A549 (cell line): ENCODE measurements at regions not wholly inside any gene's neighbourhood (a gene's known extent, or its start where the extent isn't known, plus 50 kb on each side); places are given as distances from the start of the nearest gene placed in this dataset.

Experiments
- ATAC-seq, 2 experiments: fragments of 200-7000 bp in 1 of 2; fragments of >200 bp in 1 of 2; cut with Nextera tagmentation in 1 of 2; cut with Tn5 transposase in 1 of 2; 3 replicates each; pipeline versions ENCODE4 v1.8.0 to v1.9.1; 2018 to 2020; ENCODE audit warnings: mild to moderate bottlenecking in 1 of 2, moderate library complexity in 1 of 2
- CTCF ChIA-PET: fragments of 300-600 bp; sonication (Branson Sonifier 250); formaldehyde crosslinking; extraction: SDS; loops from one replicate; lab custom pipeline; 2021; ENCODE audit warnings: antibody characterized with exemption, inconsistent platforms; lab: Yijun Ruan, JAX
- POLR2A ChIA-PET: fragments of 350-600 bp; formaldehyde crosslinking; extraction: SDS; loops from one replicate; lab custom pipeline; 2021; ENCODE audit warnings: antibody characterized with exemption, inconsistent platforms; lab: Yijun Ruan, JAX
- DNase-seq, 2 experiments: peaks; one replicate each; pipeline versions ENCODE4 v3.0.0 to v3.0.0-alpha.2; 2011 to 2016; ENCODE audit warnings: low read depth in 1 of 2, low spot score in 1 of 2
- FAIRE-seq: peaks from 2 replicates; lab custom pipeline; 2011; peaks lifted over from hg19 to GRCh38; lab: Jason Lieb, UNC
- H3K27ac ChIP-seq, 2 experiments: fragments of >200 bp; sonication (Bioruptor Twin); formaldehyde crosslinking; 3 replicates each; pipeline ENCODE4 v1.5.1; 2016 to 2017
- H3K4me1 ChIP-seq: fragments of >200 bp; sonication (Bioruptor Twin); formaldehyde crosslinking; 3 replicates; pipeline ENCODE4 v1.6.1; 2016
- H3K4me2 ChIP-seq: fragments of >200 bp; sonication (Bioruptor Twin); formaldehyde crosslinking; 3 replicates; pipeline ENCODE4 v1.6.1; 2016
- H3K4me3 ChIP-seq: fragments of >200 bp; sonication (Bioruptor Twin); formaldehyde crosslinking; 3 replicates; pipeline ENCODE4 v1.5.1; 2016
- H3K9me3 ChIP-seq: fragments of >200 bp; sonication (Bioruptor Twin); formaldehyde crosslinking; 3 replicates; pipeline ENCODE4 v1.6.1; 2016
- BHLHE40 ChIP-seq: IDR thresholded peaks from 2 replicates; pipeline ENCODE4 v1.6.1; 2012; ENCODE audit warnings: low read depth, low read length, inconsistent platforms
- CEBPB ChIP-seq, 2 experiments: fragments of >200 bp in 1 of 2; sonication (Bioruptor Twin) in 1 of 2; formaldehyde crosslinking in 1 of 2; IDR thresholded peaks; 2 replicates each; pipeline ENCODE4 v1.6.1; 2012 to 2016
- CHD2 ChIP-seq: fragments of 150-350 bp; IDR thresholded peaks from 2 replicates; pipeline ENCODE4 v1.6.1; 2014; ENCODE audit warnings: low read length; ENCODE audit not compliant: partially characterized antibody
- EHF ChIP-seq: fragments of 250-450 bp; sonication (Bioruptor Pico); IDR thresholded peaks from 2 replicates; pipeline ENCODE4 v1.5.0; 2020; ENCODE audit warnings: mild to moderate bottlenecking
- FOXS1 ChIP-seq: fragments of 250-450 bp; sonication (Bioruptor Pico); IDR thresholded peaks from 2 replicates; pipeline ENCODE4 v1.5.0; 2020; ENCODE audit warnings: mild to moderate bottlenecking, moderate library complexity
- HEYL ChIP-seq: fragments of 250-450 bp; sonication (Bioruptor Pico); IDR thresholded peaks from 2 replicates; pipeline ENCODE4 v1.8.0; 2021; ENCODE audit warnings: mild to moderate bottlenecking, moderate library complexity
- HOXB13 ChIP-seq: fragments of 250-450 bp; sonication (Bioruptor Pico); IDR thresholded peaks from 2 replicates; pipeline ENCODE4 v1.5.0; 2020; ENCODE audit warnings: low read depth, mild to moderate bottlenecking, moderate library complexity
- JUN ChIP-seq, 2 experiments: fragments of >200 bp; sonication (Bioruptor Twin); formaldehyde crosslinking; IDR thresholded peaks; 2 replicates in 1 of 2; 3 replicates in 1 of 2; pipeline ENCODE4 v1.6.1; 2016 to 2017
- JUNB ChIP-seq: fragments of >200 bp; sonication (Bioruptor Twin); formaldehyde crosslinking; IDR thresholded peaks from 2 replicates; pipeline ENCODE4 v1.6.1; 2016
- KDM1A ChIP-seq: fragments of 200-600 bp; sonication (generic); IDR thresholded peaks from 2 replicates; pipeline ENCODE4 v1.6.1; 2016; ENCODE audit warnings: low read depth, mild to moderate bottlenecking
- KDM5A ChIP-seq: fragments of 200-600 bp; sonication (generic); IDR thresholded peaks from 2 replicates; pipeline ENCODE4 v1.6.1; 2016; ENCODE audit warnings: antibody characterized with exemption, mild to moderate bottlenecking
- MAZ ChIP-seq: fragments of 150-350 bp; IDR thresholded peaks from 2 replicates; pipeline ENCODE4 v1.6.1; 2014; ENCODE audit warnings: antibody characterized with exemption, low read depth, low read length, borderline replicate concordance
- MYC ChIP-seq: IDR thresholded peaks from 2 replicates; pipeline ENCODE4 v1.6.1; 2012; ENCODE audit warnings: mild to moderate bottlenecking, inconsistent platforms, low read length, improper control_type of control experiment, borderline replicate concordance
- PHF8 ChIP-seq: fragments of 200-600 bp; sonication (generic); IDR thresholded peaks from 2 replicates; pipeline ENCODE4 v1.6.1; 2016; ENCODE audit warnings: low read depth, mild to moderate bottlenecking, antibody characterized with exemption, moderate library complexity, borderline replicate concordance
- POLR2A ChIP-seq: IDR thresholded peaks from 2 replicates; pipeline ENCODE4 v1.6.1; 2012; ENCODE audit warnings: mild to moderate bottlenecking, low read length
- POLR2AphosphoS2 ChIP-seq: conservative IDR thresholded peaks from 2 replicates; pipeline ENCODE4 v1.6.1; 2012; ENCODE audit warnings: low read length, improper control_type of control experiment, inconsistent platforms
- RAD21 ChIP-seq, 2 experiments: fragments of >200 bp in 1 of 2; sonication (Bioruptor Twin) in 1 of 2; formaldehyde crosslinking in 1 of 2; IDR thresholded peaks in 1 of 2; conservative IDR thresholded peaks in 1 of 2; 2 replicates in 1 of 2; 3 replicates in 1 of 2; pipeline ENCODE4 v1.6.1; 2012 to 2018; ENCODE audit warnings: inconsistent platforms in 1 of 2
- RCOR1 ChIP-seq: fragments of 150-350 bp; IDR thresholded peaks from 2 replicates; pipeline ENCODE4 v1.6.1; 2014; ENCODE audit warnings: antibody characterized with exemption, low read length, low read depth
- RFX5 ChIP-seq: fragments of 450-650 bp; IDR thresholded peaks from 2 replicates; pipeline ENCODE4 v1.7.1; 2014; ENCODE audit warnings: antibody characterized with exemption, mild to moderate bottlenecking, moderate library complexity
- SMC3 ChIP-seq: fragments of >200 bp; sonication (Bioruptor Twin); formaldehyde crosslinking; IDR thresholded peaks from 3 replicates; pipeline ENCODE4 v1.6.1; 2018; ENCODE audit warnings: inconsistent platforms
- SREBF2 ChIP-seq: fragments of 450-650 bp; IDR thresholded peaks from 2 replicates; pipeline ENCODE4 v1.6.1; 2014; ENCODE audit warnings: mild to moderate bottlenecking, moderate library complexity
- TFCP2L1 ChIP-seq: fragments of 250-450 bp; sonication (Bioruptor Pico); IDR thresholded peaks from 2 replicates; pipeline ENCODE4 v1.5.0; 2021; ENCODE audit warnings: mild to moderate bottlenecking
- TP53 ChIP-seq: fragments of 250-450 bp; sonication (Bioruptor Pico); IDR thresholded peaks from 2 replicates; pipeline ENCODE4 v1.5.0; 2021; ENCODE audit warnings: mild to moderate bottlenecking, moderate library complexity
- ZC3H11A ChIP-seq: fragments of 450-650 bp; IDR thresholded peaks from 2 replicates; pipeline ENCODE4 v1.6.1; 2014; ENCODE audit warnings: antibody characterized with exemption, mild to moderate bottlenecking
- WGBS: methylation state at CpG from one replicate; pipeline ENCODE4 v1.1.6; 2017; ENCODE audit errors: missing lambda C conversion rate; 5-methylcytosine and 5-hydroxymethylcytosine counted together
- TF ChIP-seq, protein P1 (sequence below): fragments of 250-450 bp; sonication (Bioruptor Pico); IDR thresholded peaks from 2 replicates; pipeline ENCODE4 v1.5.0; 2021; ENCODE audit warnings: mild to moderate bottlenecking, moderate library complexity, borderline replicate concordance
- TF ChIP-seq, protein P2 (sequence below): IDR thresholded peaks from 2 replicates; pipeline ENCODE4 v1.6.1; 2012
- TF ChIP-seq, protein P3 (sequence below): fragments of >200 bp; sonication (Bioruptor Twin); formaldehyde crosslinking; IDR thresholded peaks from 3 replicates; pipeline ENCODE4 v1.5.1; 2016
- TF ChIP-seq, protein P4 (sequence below): fragments of >200 bp; sonication (Bioruptor Twin); formaldehyde crosslinking; IDR thresholded peaks from 2 replicates; pipeline ENCODE4 v1.6.1; 2016
- TF ChIP-seq, protein P5 (sequence below): IDR thresholded peaks from 2 replicates; pipeline ENCODE4 v1.6.1; 2012
- TF ChIP-seq, protein P6 (sequence below): fragments of 150-350 bp; IDR thresholded peaks from 2 replicates; pipeline ENCODE4 v1.6.1; 2014; ENCODE audit warnings: low read depth, mild to moderate bottlenecking, low read length

DNA sequence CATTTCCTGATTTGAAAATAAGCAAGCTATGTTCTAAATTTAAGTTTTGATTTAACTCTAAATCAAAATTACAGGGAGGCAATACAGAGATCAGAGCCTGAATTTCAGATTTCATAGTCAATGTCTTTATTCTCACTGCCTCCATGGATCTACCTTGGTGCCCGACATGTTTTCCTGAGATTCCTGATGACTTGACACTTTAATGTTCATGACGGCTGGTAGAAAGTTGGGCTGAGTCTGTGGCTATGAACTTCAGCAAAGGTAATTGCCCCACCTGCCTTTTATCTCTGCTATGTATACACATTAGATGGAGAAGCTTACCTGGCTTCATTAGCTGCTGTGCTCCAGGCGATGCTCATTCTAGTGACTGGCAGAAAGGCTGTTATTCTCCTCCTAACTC is 1390.5 kb upstream of the CELF4 start (continued):
- TF ChIP-seq EHF (CRISPR knock-in tag) (no peak), JUN (IDR thresholded peaks at IDR 0.05) (no peak), PHF8 (no peak), KDM1A (no peak), ZC3H11A (no peak), KDM5A (no peak)

DNA sequence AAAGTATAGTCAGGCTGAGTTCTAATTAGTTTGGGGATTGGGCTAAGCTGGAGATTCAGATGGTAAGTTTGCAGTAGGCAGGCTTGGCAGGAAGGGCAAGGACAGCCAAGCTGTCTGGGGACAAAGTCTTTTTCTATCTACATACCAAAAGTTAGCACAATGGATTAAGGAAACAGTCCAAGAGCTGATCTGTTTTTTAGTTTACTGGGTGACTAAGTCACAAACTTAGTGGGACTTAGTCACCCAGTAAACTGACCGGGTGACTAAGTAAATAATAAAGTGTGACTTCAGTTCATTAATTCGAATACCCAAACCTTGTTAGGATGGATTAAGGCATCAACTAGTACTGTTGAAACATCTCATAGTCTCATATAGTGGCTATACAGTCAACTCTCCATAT is 1386.0 kb upstream of the CELF4 start:
- no peak for DNase-seq
- Histone ChIP-seq H3K4me2 (no peak overlapping the region), H3K27ac (no peak overlapping the region), H3K4me1 (no peaks in the 10 kb centered on the region), H3K9me3 (no peaks in the 10 kb centered on the region), H3K4me3 (no peak overlapping the region)
- ChIA-PET CTCF (no interaction called here), POLR2A (no interaction called here)
- no peak for ATAC-seq
- no peak for FAIRE-seq
- 0% methylated on average over 2 of the region's 2 CpGs for WGBS
- no peak for TF ChIP-seq SMC3
- TF ChIP-seq, protein P1, sequence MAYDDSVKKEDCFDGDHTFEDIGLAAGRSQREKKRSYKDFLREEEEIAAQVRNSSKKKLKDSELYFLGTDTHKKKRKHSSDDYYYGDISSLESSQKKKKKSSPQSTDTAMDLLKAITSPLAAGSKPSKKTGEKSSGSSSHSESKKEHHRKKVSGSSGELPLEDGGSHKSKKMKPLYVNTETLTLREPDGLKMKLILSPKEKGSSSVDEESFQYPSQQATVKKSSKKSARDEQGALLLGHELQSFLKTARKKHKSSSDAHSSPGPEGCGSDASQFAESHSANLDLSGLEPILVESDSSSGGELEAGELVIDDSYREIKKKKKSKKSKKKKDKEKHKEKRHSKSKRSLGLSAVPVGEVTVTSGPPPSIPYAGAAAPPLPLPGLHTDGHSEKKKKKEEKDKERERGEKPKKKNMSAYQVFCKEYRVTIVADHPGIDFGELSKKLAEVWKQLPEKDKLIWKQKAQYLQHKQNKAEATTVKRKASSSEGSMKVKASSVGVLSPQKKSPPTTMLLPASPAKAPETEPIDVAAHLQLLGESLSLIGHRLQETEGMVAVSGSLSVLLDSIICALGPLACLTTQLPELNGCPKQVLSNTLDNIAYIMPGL (CRISPR knock-in tag): no peak
- TF ChIP-seq BHLHE40: no peak
- no peak for TF ChIP-seq SREBF2
- TF ChIP-seq CEBPB (IDR thresholded peaks at IDR 0.05): no peak
- TF ChIP-seq, protein P2, sequence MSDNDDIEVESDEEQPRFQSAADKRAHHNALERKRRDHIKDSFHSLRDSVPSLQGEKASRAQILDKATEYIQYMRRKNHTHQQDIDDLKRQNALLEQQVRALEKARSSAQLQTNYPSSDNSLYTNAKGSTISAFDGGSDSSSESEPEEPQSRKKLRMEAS: no peak
- no peak for TF ChIP-seq TFCP2L1 (CRISPR knock-in tag)
- no peak for TF ChIP-seq POLR2AphosphoS2
- no peak for TF ChIP-seq ZC3H11A
- TF ChIP-seq HOXB13 (CRISPR knock-in tag): no peak
- no peak for TF ChIP-seq RCOR1
- TF ChIP-seq JUNB: no peak
- no peak for TF ChIP-seq KDM5A
- no peak for TF ChIP-seq POLR2A
- no peak for TF ChIP-seq MAZ

DNA sequence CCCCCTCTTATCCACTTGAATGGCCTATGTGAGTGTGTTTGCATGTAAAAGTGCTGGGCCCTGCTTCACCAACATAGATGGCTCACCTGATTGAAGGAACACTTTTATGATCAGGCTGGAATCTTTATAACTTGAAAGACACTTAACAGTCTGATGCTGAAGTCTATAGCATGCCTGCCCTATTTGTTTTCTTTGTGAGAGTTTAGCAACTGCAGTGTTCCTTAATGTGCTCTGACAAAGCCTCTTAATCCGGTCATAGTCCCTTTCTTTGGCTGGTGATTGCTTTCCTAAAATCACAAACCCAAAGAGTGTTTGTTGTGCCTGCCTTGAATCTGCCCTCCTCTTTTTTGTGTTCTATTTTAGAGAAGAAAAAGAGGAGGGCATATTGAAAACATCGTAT is 1382.8 kb upstream of the CELF4 start:
- Histone ChIP-seq H3K4me1 (no peaks in the 10 kb centered on the region), H3K4me2 (no peak overlapping the region), H3K27ac (no peak overlapping the region), H3K9me3 (no peaks in the 10 kb centered on the region), H3K4me3 (no peak overlapping the region)
- no peak for TF ChIP-seq SMC3
- no peak for TF ChIP-seq MYC
- TF ChIP-seq, protein P3, sequence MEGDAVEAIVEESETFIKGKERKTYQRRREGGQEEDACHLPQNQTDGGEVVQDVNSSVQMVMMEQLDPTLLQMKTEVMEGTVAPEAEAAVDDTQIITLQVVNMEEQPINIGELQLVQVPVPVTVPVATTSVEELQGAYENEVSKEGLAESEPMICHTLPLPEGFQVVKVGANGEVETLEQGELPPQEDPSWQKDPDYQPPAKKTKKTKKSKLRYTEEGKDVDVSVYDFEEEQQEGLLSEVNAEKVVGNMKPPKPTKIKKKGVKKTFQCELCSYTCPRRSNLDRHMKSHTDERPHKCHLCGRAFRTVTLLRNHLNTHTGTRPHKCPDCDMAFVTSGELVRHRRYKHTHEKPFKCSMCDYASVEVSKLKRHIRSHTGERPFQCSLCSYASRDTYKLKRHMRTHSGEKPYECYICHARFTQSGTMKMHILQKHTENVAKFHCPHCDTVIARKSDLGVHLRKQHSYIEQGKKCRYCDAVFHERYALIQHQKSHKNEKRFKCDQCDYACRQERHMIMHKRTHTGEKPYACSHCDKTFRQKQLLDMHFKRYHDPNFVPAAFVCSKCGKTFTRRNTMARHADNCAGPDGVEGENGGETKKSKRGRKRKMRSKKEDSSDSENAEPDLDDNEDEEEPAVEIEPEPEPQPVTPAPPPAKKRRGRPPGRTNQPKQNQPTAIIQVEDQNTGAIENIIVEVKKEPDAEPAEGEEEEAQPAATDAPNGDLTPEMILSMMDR: no peak
- TF ChIP-seq RFX5: no peak
- TF ChIP-seq, protein P4, sequence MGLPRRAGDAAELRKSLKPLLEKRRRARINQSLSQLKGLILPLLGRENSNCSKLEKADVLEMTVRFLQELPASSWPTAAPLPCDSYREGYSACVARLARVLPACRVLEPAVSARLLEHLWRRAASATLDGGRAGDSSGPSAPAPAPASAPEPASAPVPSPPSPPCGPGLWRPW: no peak
- no peak for TF ChIP-seq POLR2AphosphoS2
- TF ChIP-seq KDM5A: no peak
- TF ChIP-seq, protein P5, sequence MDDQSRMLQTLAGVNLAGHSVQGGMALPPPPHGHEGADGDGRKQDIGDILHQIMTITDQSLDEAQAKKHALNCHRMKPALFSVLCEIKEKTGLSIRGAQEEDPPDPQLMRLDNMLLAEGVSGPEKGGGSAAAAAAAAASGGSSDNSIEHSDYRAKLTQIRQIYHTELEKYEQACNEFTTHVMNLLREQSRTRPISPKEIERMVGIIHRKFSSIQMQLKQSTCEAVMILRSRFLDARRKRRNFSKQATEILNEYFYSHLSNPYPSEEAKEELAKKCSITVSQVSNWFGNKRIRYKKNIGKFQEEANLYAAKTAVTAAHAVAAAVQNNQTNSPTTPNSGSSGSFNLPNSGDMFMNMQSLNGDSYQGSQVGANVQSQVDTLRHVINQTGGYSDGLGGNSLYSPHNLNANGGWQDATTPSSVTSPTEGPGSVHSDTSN: no peak
- no peak for TF ChIP-seq CHD2
- TF ChIP-seq HEYL (CRISPR knock-in tag): no peak
- TF ChIP-seq RAD21 (conservative IDR thresholded peaks at IDR 0.05 in 1 of 2, IDR thresholded peaks at IDR 0.05 in 1 of 2): no peak
- TF ChIP-seq FOXS1: no peak
- no peak for TF ChIP-seq TP53 (CRISPR knock-in tag)
- no peak for TF ChIP-seq JUNB
- TF ChIP-seq, protein P6, sequence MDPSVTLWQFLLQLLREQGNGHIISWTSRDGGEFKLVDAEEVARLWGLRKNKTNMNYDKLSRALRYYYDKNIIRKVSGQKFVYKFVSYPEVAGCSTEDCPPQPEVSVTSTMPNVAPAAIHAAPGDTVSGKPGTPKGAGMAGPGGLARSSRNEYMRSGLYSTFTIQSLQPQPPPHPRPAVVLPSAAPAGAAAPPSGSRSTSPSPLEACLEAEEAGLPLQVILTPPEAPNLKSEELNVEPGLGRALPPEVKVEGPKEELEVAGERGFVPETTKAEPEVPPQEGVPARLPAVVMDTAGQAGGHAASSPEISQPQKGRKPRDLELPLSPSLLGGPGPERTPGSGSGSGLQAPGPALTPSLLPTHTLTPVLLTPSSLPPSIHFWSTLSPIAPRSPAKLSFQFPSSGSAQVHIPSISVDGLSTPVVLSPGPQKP: no peak
- no peak for TF ChIP-seq SREBF2
- no peak for TF ChIP-seq KDM1A
- WGBS: 30% methylated on average over 2 of the region's 2 CpGs
- ChIA-PET CTCF (no interaction called here), POLR2A (no interaction called here)
- no peak for FAIRE-seq
- no peak for DNase-seq
- ATAC-seq: no peak
